HepG2 (cell line): ENCODE measurements at regions not wholly inside any gene's neighbourhood (a gene's known extent, or its start where the extent isn't known, plus 50 kb on each side); places are given as distances from the start of the nearest gene placed in this dataset.

Experiments used
- ATAC-seq: fragments of 200-7000 bp; cut with Tn5 transposase; 3 replicates; pipeline ENCODE4 v1.9.1; 2020; ENCODE audit warnings: mild to moderate bottlenecking, moderate library complexity
- BruUV-seq: library from RNA; stranded (reverse); fragments of 400-500 nt; replicated peaks from 2 replicates; lab custom pipeline; 2021; lab: Mats Ljungman, UMichigan
- CTCF ChIA-PET: fragments of 300-600 bp; formaldehyde crosslinking; extraction: SDS; loops from one replicate; lab custom pipeline; 2021; ENCODE audit warnings: low total read pairs, inconsistent platforms, low intra/inter-chr PET ratio; lab: Yijun Ruan, JAX
- POLR2A ChIA-PET: fragments of 350-600 bp; sonication (Branson Sonifier 250); formaldehyde crosslinking; loops from one replicate; lab custom pipeline; 2020; ENCODE audit warnings: antibody characterized with exemption, inconsistent platforms; lab: Yijun Ruan, JAX
- DNase-seq: peaks from one replicate; pipeline ENCODE4 v3.0.0-alpha.2; 2015; ENCODE audit warnings: low spot score
- FAIRE-seq: peaks from 3 replicates; lab custom pipeline; 2011; peaks lifted over from hg19 to GRCh38; lab: Jason Lieb, UNC
- H2AFZ ChIP-seq: one replicate; pipeline ENCODE4 v1.6.1; 2011; ENCODE audit warnings: low read length, inconsistent platforms
- H3K27ac ChIP-seq: fragments of 300-600 bp; 3 replicates; pipeline ENCODE4 v1.8.0; 2011; ENCODE audit warnings: mixed run types, mild to moderate bottlenecking, mixed read lengths, low read length, inconsistent platforms; ENCODE audit not compliant: insufficient read depth; ENCODE audit errors: extremely low read length
- H3K27me3 ChIP-seq, 2 experiments: fragments of 200-600 bp in 1 of 2; 2 replicates in 1 of 2; 3 replicates in 1 of 2; pipeline versions ENCODE4 v1.6.0 to v1.8.0; 2011; ENCODE audit warnings: low read length in 2 of 2, mild to moderate bottlenecking in 2 of 2, moderate library complexity in 2 of 2, inconsistent platforms in 1 of 2; ENCODE audit not compliant: insufficient read depth in 2 of 2, control insufficient read depth in 1 of 2
- H3K36me3 ChIP-seq, 2 experiments: fragments of 200-600 bp in 1 of 2; replicated peaks in 1 of 2; 2 replicates in 1 of 2; 3 replicates in 1 of 2; pipeline versions ENCODE4 v1.5.1 to v1.8.0; 2011; ENCODE audit warnings: low read length in 2 of 2, inconsistent platforms in 1 of 2; ENCODE audit not compliant: insufficient read depth in 2 of 2, control insufficient read depth in 1 of 2
- H3K4me1 ChIP-seq: 2 replicates; pipeline ENCODE4 v1.5.1; 2012; ENCODE audit warnings: low read length, inconsistent platforms; ENCODE audit not compliant: insufficient read depth
- H3K4me2 ChIP-seq: 2 replicates; pipeline ENCODE4 v1.6.0; 2011; ENCODE audit warnings: low read depth, low read length, inconsistent platforms
- H3K4me3 ChIP-seq, 3 experiments: fragments of 200-600 bp in 1 of 3; sonication (generic), shearing (Covaris generic) in 1 of 3; replicated peaks in 1 of 3; 2 replicates each; pipeline ENCODE4 v1.5.1; 2011 to 2016; ENCODE audit warnings: low read length in 3 of 3, inconsistent platforms in 2 of 3, low read depth in 2 of 3, mild to moderate bottlenecking in 2 of 3, control low read depth in 1 of 3, mixed read lengths in 1 of 3; ENCODE audit not compliant: insufficient read depth in 1 of 3
- H3K79me2 ChIP-seq: one replicate; pipeline ENCODE4 v1.6.1; 2011; ENCODE audit warnings: low read length, inconsistent platforms; ENCODE audit not compliant: insufficient read depth
- H3K9ac ChIP-seq: 2 replicates; pipeline ENCODE4 v1.6.0; 2011; ENCODE audit warnings: mild to moderate bottlenecking, low read depth, low read length, inconsistent platforms; ENCODE audit not compliant: insufficient read depth
- H3K9me3 ChIP-seq: 2 replicates; pipeline ENCODE4 v1.5.1; 2012; ENCODE audit warnings: mild to moderate bottlenecking, low read length
- H4K20me1 ChIP-seq: 2 replicates; pipeline ENCODE4 v1.6.0; 2011; ENCODE audit warnings: inconsistent platforms, mild to moderate bottlenecking, low read length, moderate library complexity; ENCODE audit not compliant: insufficient read depth
- IRF2 ChIP-seq: IDR thresholded peaks from 2 replicates; pipeline ENCODE4 v1.6.1; 2018; ENCODE audit warnings: missing genetic modification reagents, missing compliant biosample characterization
- POLR2AphosphoS5 ChIP-seq: IDR thresholded peaks from 2 replicates; pipeline ENCODE4 v1.6.1; 2012; ENCODE audit warnings: low read depth, low read length
- SP1 ChIP-seq, 2 experiments: fragments of 450-650 bp in 1 of 2; sonication (generic) in 1 of 2; formaldehyde crosslinking in 1 of 2; IDR thresholded peaks; 2 replicates each; pipeline versions ENCODE4 v1.4.0 to v1.6.1; 2016 to 2020; ENCODE audit warnings: missing genetic modification reagents in 1 of 2
- TAF1 ChIP-seq: sonication (generic); formaldehyde crosslinking; IDR thresholded peaks from 2 replicates; pipeline ENCODE4 v1.4.0; 2020; ENCODE audit warnings: missing genetic modification reagents
- TCF7L2 ChIP-seq: IDR thresholded peaks from 2 replicates; pipeline ENCODE4 v1.6.1; 2011; ENCODE audit warnings: mild to moderate bottlenecking, low read depth, low read length, moderate library complexity
- WIZ ChIP-seq: sonication (generic); formaldehyde crosslinking; IDR thresholded peaks from 2 replicates; pipeline ENCODE4 v1.5.1; 2020; ENCODE audit warnings: mild to moderate bottlenecking, missing genetic modification reagents
- ZFP36L1 ChIP-seq: sonication (generic); formaldehyde crosslinking; IDR thresholded peaks from 2 replicates; pipeline ENCODE4 v1.8.0; 2022; ENCODE audit warnings: mild to moderate bottlenecking, missing genetic modification reagents, moderate library complexity
- ZNF326 ChIP-seq: sonication (generic); formaldehyde crosslinking; IDR thresholded peaks from 2 replicates; pipeline ENCODE4 v1.4.0; 2020; ENCODE audit warnings: missing genetic modification reagents, borderline replicate concordance
- ZNF33B ChIP-seq: sonication (generic); formaldehyde crosslinking; IDR thresholded peaks from 2 replicates; pipeline ENCODE4 v1.5.1; 2020; ENCODE audit warnings: mild to moderate bottlenecking, missing genetic modification reagents
- ZNF503 ChIP-seq: sonication (generic); formaldehyde crosslinking; IDR thresholded peaks from 2 replicates; pipeline ENCODE4 v1.4.0; 2020; ENCODE audit warnings: missing genetic modification reagents
- ZNF558 ChIP-seq: sonication (generic); formaldehyde crosslinking; IDR thresholded peaks from 2 replicates; pipeline ENCODE4 v1.9.0; 2022; ENCODE audit warnings: mild to moderate bottlenecking, missing genetic modification reagents, borderline replicate concordance
- ZNF570 ChIP-seq: sonication (generic); formaldehyde crosslinking; IDR thresholded peaks from 2 replicates; pipeline ENCODE4 v1.4.0; 2020; ENCODE audit warnings: mild to moderate bottlenecking, missing genetic modification reagents, borderline replicate concordance
- ZNF577 ChIP-seq: sonication (generic); formaldehyde crosslinking; IDR thresholded peaks from 2 replicates; pipeline ENCODE4 v1.4.0; 2020; ENCODE audit warnings: mild to moderate bottlenecking, low read depth, missing genetic modification reagents, borderline replicate concordance
- ZNF674 ChIP-seq: sonication (generic); formaldehyde crosslinking; IDR thresholded peaks from 2 replicates; pipeline ENCODE4 v1.5.0; 2020; ENCODE audit warnings: low read depth, mild to moderate bottlenecking, missing genetic modification reagents
- WGBS: methylation state at CpG from one replicate; pipeline ENCODE4 v1.1.6; 2017; ENCODE audit warnings: low lambda C conversion rate; 5-methylcytosine and 5-hydroxymethylcytosine counted together
- in situ Hi-C: cut with HindIII; loops from 2 replicates; pipeline ENCODE4 v1.10.0; 2017; ENCODE audit warnings: low pct_unique_long_range_greater_than_20kb; ENCODE audit not compliant: extremely low pct_ligation_motif_present
- intact Hi-C: fragments of 100-400 bp; cut with micrococcal nuclease; formaldehyde crosslinking; loops from one replicate; pipeline ENCODE4 v1.10.0; 2022; ENCODE audit not compliant: unreplicated experiment
- TF ChIP-seq, protein P1 (sequence below): sonication (generic); formaldehyde crosslinking; IDR thresholded peaks from 2 replicates; pipeline ENCODE4 v1.4.0; 2020; ENCODE audit warnings: missing genetic modification reagents
- TF ChIP-seq, protein P2 (sequence below): sonication (generic); formaldehyde crosslinking; IDR thresholded peaks from 2 replicates; pipeline ENCODE4 v1.4.0; 2020; ENCODE audit warnings: low read depth, mild to moderate bottlenecking, missing genetic modification reagents

GRCh38 chr11:97955595-97955994 lies 1065.2 kb upstream of the CNTN5 start:
- Histone ChIP-seq H3K4me2 (no peak overlapping the region), H3K4me3 (no peak overlapping the region), H2AFZ (no peak overlapping the region), H4K20me1 (no peaks in the 10 kb centered on the region), H3K9ac (no peak overlapping the region), H3K27me3 (no peaks in the 10 kb centered on the region), H3K9me3 (no peaks in the 10 kb centered on the region), H3K4me1 (no peaks in the 10 kb centered on the region), H3K79me2 (no peaks in the 10 kb centered on the region), H3K36me3 (no peaks in the 10 kb centered on the region), H3K27ac (no peak overlapping the region)
- in situ Hi-C loops (no loop called here), intact Hi-C loops (no loop called here)
- TF ChIP-seq SP1 (IDR thresholded peaks at IDR 0.05): no peak
- TF ChIP-seq SP1 (CRISPR knock-in tag; IDR thresholded peaks at IDR 0.05): no peak
- no peak for TF ChIP-seq ZNF577 (CRISPR knock-in tag)
- TF ChIP-seq ZNF558 (CRISPR knock-in tag): no peak
- TF ChIP-seq, protein P1, sequence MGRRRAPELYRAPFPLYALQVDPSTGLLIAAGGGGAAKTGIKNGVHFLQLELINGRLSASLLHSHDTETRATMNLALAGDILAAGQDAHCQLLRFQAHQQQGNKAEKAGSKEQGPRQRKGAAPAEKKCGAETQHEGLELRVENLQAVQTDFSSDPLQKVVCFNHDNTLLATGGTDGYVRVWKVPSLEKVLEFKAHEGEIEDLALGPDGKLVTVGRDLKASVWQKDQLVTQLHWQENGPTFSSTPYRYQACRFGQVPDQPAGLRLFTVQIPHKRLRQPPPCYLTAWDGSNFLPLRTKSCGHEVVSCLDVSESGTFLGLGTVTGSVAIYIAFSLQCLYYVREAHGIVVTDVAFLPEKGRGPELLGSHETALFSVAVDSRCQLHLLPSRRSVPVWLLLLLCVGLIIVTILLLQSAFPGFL (CRISPR knock-in tag): no peak
- no peak for TF ChIP-seq TCF7L2
- ATAC-seq (no peak), FAIRE-seq (no peak), DNase-seq (no peak)
- POLR2A ChIA-PET: no interaction called here
- CTCF ChIA-PET: no interaction called here
- no TSS peak for BruUV-seq
- under 1% methylated on average over 2 of the region's 2 CpGs for WGBS

- ATAC-seq: no peak
- no peak overlapping the region for H3K4me2 ChIP-seq
- in situ Hi-C loops: no loop called here
- BruUV-seq: no TSS peak
- no peak overlapping the region for H2AFZ ChIP-seq
- POLR2A ChIA-PET: no interaction called here
- FAIRE-seq: no peak
- H3K27ac ChIP-seq: no peak overlapping the region
- no peaks in the 10 kb centered on the region for H4K20me1 ChIP-seq
- CTCF ChIA-PET: no interaction called here
- no peaks in the 10 kb centered on the region for H3K9me3 ChIP-seq
- H3K4me3 ChIP-seq: no peak overlapping the region
- 0% methylated on average over 2 of the region's 2 CpGs for WGBS
- H3K36me3 ChIP-seq: no peaks in the 10 kb centered on the region
- H3K9ac ChIP-seq: no peak overlapping the region
- no peaks in the 10 kb centered on the region for H3K27me3 ChIP-seq
- intact Hi-C loops: no loop called here
- H3K79me2 ChIP-seq: no peaks in the 10 kb centered on the region
- no peak for DNase-seq
- no peaks in the 10 kb centered on the region for H3K4me1 ChIP-seq
- TF ChIP-seq, protein P2, sequence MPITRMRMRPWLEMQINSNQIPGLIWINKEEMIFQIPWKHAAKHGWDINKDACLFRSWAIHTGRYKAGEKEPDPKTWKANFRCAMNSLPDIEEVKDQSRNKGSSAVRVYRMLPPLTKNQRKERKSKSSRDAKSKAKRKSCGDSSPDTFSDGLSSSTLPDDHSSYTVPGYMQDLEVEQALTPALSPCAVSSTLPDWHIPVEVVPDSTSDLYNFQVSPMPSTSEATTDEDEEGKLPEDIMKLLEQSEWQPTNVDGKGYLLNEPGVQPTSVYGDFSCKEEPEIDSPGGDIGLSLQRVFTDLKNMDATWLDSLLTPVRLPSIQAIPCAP (CRISPR knock-in tag): no peak
- TF ChIP-seq ZFP36L1: no peak
- no peak for TF ChIP-seq TAF1 (CRISPR knock-in tag)
- TF ChIP-seq IRF2: no peak
- TF ChIP-seq ZNF326 (CRISPR knock-in tag): no peak
- no peak for TF ChIP-seq ZNF674 (CRISPR knock-in tag)
- TF ChIP-seq ZNF503: no peak
- TF ChIP-seq WIZ: no peak
- no peak for TF ChIP-seq POLR2AphosphoS5
- TF ChIP-seq ZNF570: no peak
- no peak for TF ChIP-seq ZNF33B (CRISPR knock-in tag)
Observed at GRCh38 chr11:97956904-97957303, 1063.8 kb upstream of the CNTN5 start.
